Heart left ventricle (tissue), 16 donors: ENCODE measurements at regions not wholly inside any gene's neighbourhood (a gene's known extent, or its start where the extent isn't known, plus 50 kb on each side); places are given as distances from the start of the nearest gene placed in this dataset.

Experiments
- ATAC-seq, 4 donors: fragments of 200-7000 bp; cut with Tn5 transposase; one replicate each; pipeline ENCODE4 v1.9.1; 2020 to 2022; ENCODE audit warnings: moderate library complexity in 4 of 4, mild to moderate bottlenecking in 3 of 4, moderate number of reproducible peaks in 1 of 4
- DNase-seq, 5 donors: peaks; one replicate each; pipeline ENCODE4 v3.0.0-alpha.2; 2020
- H3K27ac ChIP-seq, 12 donors: fragments of 200-600 bp; sonication (generic) in 4 of 12; one replicate each; pipeline versions ENCODE4 v1.5.0 to v1.8.0; 2016 to 2022; ENCODE audit warnings: mild to moderate bottlenecking in 2 of 12
- H3K27me3 ChIP-seq, 9 donors: fragments of 200-600 bp; sonication (generic) in 2 of 9; one replicate each; pipeline versions ENCODE4 v1.5.1 to v1.8.0; 2016 to 2022; ENCODE audit warnings: mild to moderate bottlenecking in 3 of 9
- H3K36me3 ChIP-seq, 9 donors: fragments of 200-600 bp; sonication (generic) in 2 of 9; one replicate each; pipeline versions ENCODE4 v1.5.0 to v1.8.0; 2018 to 2022; ENCODE audit warnings: mild to moderate bottlenecking in 2 of 9
- H3K4me1 ChIP-seq, 12 donors: fragments of 200-600 bp; sonication (generic) in 4 of 12; one replicate each; pipeline versions ENCODE4 v1.5.0 to v1.8.0; 2016 to 2022; ENCODE audit warnings: mild to moderate bottlenecking in 3 of 12
- H3K4me3 ChIP-seq, 12 donors: fragments of 200-600 bp; sonication (generic) in 4 of 12; one replicate each; pipeline versions ENCODE4 v1.5.0 to v1.8.0; 2017 to 2022; ENCODE audit warnings: mild to moderate bottlenecking in 9 of 12, moderate library complexity in 4 of 12
- H3K9me3 ChIP-seq, 12 donors: fragments of 200-600 bp; sonication (generic) in 4 of 12; one replicate each; pipeline versions ENCODE4 v1.5.0 to v1.8.0; 2016 to 2022; ENCODE audit warnings: mild to moderate bottlenecking in 1 of 12
- POLR2A ChIP-seq, 2 donors: fragments of 450-650 bp; IDR thresholded peaks; one replicate each; pipeline ENCODE4 v1.6.1; 2017; ENCODE audit warnings: antibody characterized with exemption in 2 of 2, mild to moderate bottlenecking in 2 of 2, moderate library complexity in 2 of 2
- WGBS, 4 donors: extraction: QIAGEN DNeasy Blood & Tissue Kit in 2 of 4; methylation state at CpG; one replicate each; pipeline versions ENCODE4 v1.1.5 to v1.1.7; 2013 to 2018; 5-methylcytosine and 5-hydroxymethylcytosine counted together
- intact Hi-C, 10 donors: fragments of 100-400 bp; cut with DNase I; formaldehyde crosslinking; loops; one replicate each; pipeline versions ENCODE4 v1.11.1 to v1.14.2; 2022
- TF ChIP-seq, protein P1 (sequence below), 12 donors: fragments of 200-600 bp; sonication (generic) in 4 of 12; IDR thresholded peaks; one replicate each; pipeline versions ENCODE4 v1.5.0 to v1.8.0; 2018 to 2022; ENCODE audit warnings: antibody characterized with exemption in 12 of 12, mild to moderate bottlenecking in 5 of 12
- donor health status: ischemic (EF 13 %, LVEDD 7.1; RV severe dilation, severe dysfunction).
- donor health status: healthy with polysubstance abuse.
- donor health status: DM: no; HTN: yes; CAD: no.
- donor health status: DM: no; HTN: no; CAD: no.
- donor health status: ischemic (EF 25% LVEDD 6.9; RV normal size, moderate dysfunction).
- donor health status: ischemic (EF 25% LVEDD 5.7; RV mildly dilated, moderate dysfunction).
- donor health status: healthy.
- donor health status: DM: yes; HTN: yes; CAD: no.
- donor health status: ischemic (EF 35%, LVEDD 5.7; RV mildly dilated, moderate dysfunction).
- donor health status: nonischemic (EF 11% LVEDD 7.7; RV severe dilation, severe dysfunction).
- donor health status: DM: yes; HTN: yes; CAD: no.
- donor health status: PGD.
- donor health status: ischemic (EF 29% LVEDD 5.4; RV normal size, mild dysfunction).
- donor health status: nonischemic (EF 23%, LVEDD 6.1; RV moderate dilation, normal function).

DNA sequence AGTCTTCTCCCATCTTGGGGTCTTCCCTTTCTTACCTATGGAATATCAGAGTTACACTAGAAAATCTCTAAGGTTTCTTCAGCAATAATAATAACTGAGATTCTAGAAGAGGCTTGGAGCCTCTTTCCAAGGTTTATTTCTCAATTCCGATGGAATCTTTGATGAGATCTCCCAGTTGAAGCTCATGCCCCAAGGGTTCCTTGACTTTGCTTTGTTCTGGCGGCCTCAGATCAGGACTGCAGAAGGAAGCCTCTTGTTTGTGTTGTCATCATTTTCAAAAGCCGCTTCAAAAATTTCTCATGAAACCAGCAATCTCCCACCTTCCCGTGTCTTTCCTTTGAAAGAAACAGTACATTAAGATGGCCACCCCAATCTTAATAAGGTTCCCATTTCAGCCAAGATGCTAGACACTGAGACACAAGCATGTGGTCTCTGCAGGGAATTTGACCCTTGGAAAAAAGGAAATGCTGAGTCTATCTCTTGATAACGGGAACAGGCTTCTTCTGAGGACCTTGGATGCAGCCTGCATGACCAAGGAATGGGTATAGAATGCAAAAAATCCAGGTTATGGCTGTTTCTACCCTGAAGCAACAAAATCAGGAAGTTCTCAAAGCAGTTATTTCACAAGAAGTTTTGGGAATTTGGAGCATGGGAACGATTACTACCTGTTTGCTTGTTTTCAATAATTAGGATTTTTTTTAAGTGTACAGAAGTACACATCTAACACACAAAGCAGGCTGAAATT is 141.6 kb downstream of the CD24 start:
- H3K4me3 ChIP-seq = no peak overlapping the region
- 73 to 79% (median 75%) methylated on average over 6 of the region's 6 CpGs for WGBS, 4 donors
- DNase-seq (no peak), ATAC-seq (no peak)
- no peak overlapping the region for H3K27ac ChIP-seq
- H3K36me3 ChIP-seq = no peaks in the 10 kb centered on the region
- intact Hi-C loops = no loop called here
- H3K27me3 ChIP-seq = peaks cover 0 to 3% (median 0%) of the 10 kb centered on the region in 9 donors
- no peaks in the 10 kb centered on the region for H3K4me1 ChIP-seq
- TF ChIP-seq, protein P1, sequence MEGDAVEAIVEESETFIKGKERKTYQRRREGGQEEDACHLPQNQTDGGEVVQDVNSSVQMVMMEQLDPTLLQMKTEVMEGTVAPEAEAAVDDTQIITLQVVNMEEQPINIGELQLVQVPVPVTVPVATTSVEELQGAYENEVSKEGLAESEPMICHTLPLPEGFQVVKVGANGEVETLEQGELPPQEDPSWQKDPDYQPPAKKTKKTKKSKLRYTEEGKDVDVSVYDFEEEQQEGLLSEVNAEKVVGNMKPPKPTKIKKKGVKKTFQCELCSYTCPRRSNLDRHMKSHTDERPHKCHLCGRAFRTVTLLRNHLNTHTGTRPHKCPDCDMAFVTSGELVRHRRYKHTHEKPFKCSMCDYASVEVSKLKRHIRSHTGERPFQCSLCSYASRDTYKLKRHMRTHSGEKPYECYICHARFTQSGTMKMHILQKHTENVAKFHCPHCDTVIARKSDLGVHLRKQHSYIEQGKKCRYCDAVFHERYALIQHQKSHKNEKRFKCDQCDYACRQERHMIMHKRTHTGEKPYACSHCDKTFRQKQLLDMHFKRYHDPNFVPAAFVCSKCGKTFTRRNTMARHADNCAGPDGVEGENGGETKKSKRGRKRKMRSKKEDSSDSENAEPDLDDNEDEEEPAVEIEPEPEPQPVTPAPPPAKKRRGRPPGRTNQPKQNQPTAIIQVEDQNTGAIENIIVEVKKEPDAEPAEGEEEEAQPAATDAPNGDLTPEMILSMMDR (IDR thresholded peaks at IDR 0.05) = no peak
- no peak for TF ChIP-seq POLR2A (IDR thresholded peaks at IDR 0.05)
- peaks cover 0 to 10% (median 0%) of the 10 kb centered on the region in 12 donors for H3K9me3 ChIP-seq

DNA sequence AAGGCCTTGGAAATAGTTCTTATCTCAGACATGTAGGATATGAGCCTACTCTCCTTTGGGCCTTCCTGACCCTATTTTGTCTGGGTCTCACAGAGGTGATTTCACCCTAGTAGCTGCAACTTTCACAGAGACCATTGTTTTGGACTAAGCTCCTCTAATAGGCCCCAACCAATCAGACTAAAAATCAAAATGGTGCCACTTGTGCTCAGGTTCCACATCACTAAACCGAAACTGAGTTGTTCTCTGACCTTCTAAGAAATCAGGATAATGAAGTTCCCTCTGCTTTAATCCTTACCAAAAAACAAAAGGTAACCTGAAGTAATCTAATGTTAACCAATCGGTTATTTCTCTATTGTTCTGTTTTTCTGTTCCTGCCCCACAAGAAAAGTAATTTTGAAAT is 143.6 kb downstream of the CD24 start:
- Histone ChIP-seq H3K9me3 (peaks cover 0 to 7% (median 0%) of the 10 kb centered on the region in 12 donors), H3K4me3 (no peak overlapping the region), H3K27me3 (peaks cover 0 to 3% (median 0%) of the 10 kb centered on the region in 9 donors), H3K4me1 (no peaks in the 10 kb centered on the region), H3K27ac (no peak overlapping the region), H3K36me3 (no peaks in the 10 kb centered on the region)
- TF ChIP-seq POLR2A (IDR thresholded peaks at IDR 0.05) = no peak
- TF ChIP-seq, protein P1 (IDR thresholded peaks at IDR 0.05) = no peak
- 78 to 89% (median 84%) methylated on average over 2 of the region's 2 CpGs for WGBS, 4 donors
- ATAC-seq = no peak
- intact Hi-C loops = no loop called here
- no peak for DNase-seq

DNA sequence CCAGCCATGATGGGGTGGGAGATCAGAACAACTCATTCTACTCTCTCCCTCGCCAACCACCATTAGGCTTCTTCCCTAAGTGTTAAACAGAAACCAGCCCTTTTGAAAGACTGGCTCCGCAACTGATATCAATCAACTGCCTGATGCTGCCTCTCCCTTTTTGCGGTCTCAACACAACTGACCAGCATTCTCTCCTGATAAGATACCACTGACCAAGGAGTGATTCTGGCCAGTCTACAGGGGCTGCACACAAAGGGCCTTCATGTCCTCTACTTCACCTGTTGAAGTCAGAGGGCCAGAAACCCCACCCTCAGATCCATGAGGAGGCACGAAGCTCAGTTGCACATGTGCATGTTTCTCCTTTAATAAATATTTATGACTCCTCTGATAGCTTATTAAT is 145.1 kb downstream of the CD24 start:
- 52 to 78% (median 70%) methylated on average over 4 of the region's 4 CpGs for WGBS, 4 donors
- Histone ChIP-seq H3K9me3 (peaks cover 0 to 7% (median 0%) of the 10 kb centered on the region in 12 donors), H3K36me3 (no peaks in the 10 kb centered on the region), H3K4me3 (no peak overlapping the region), H3K27me3 (peaks cover 0 to 3% (median 0%) of the 10 kb centered on the region in 9 donors), H3K27ac (no peak overlapping the region), H3K4me1 (no peaks in the 10 kb centered on the region)
- intact Hi-C loops = no loop called here
- DNase-seq = no peak
- no peak for ATAC-seq
- no peak for TF ChIP-seq POLR2A (IDR thresholded peaks at IDR 0.05)
- TF ChIP-seq, protein P1 (IDR thresholded peaks at IDR 0.05) = no peak

GRCh38 chr6:106827081-106827480 is 147.4 kb downstream of the CD24 start:
- no peak for DNase-seq
- TF ChIP-seq, protein P1 (IDR thresholded peaks at IDR 0.05) = no peak
- TF ChIP-seq POLR2A (IDR thresholded peaks at IDR 0.05) = no peak
- no peak overlapping the region for H3K27ac ChIP-seq
- peaks cover 0 to 7% (median 0%) of the 10 kb centered on the region in 12 donors for H3K9me3 ChIP-seq
- H3K4me3 ChIP-seq = no peak overlapping the region
- no peaks in the 10 kb centered on the region for H3K27me3 ChIP-seq
- no peaks in the 10 kb centered on the region for H3K36me3 ChIP-seq
- 82 to 91% (median 87%) methylated on average over 3 of the region's 3 CpGs for WGBS, 4 donors
- no peak for ATAC-seq
- intact Hi-C loops = no loop called here
- no peaks in the 10 kb centered on the region for H3K4me1 ChIP-seq
